Keratinocyte (primary cell): ENCODE measurements at regions not wholly inside any gene's neighbourhood (a gene's known extent, or its start where the extent isn't known, plus 50 kb on each side); places are given as distances from the start of the nearest gene placed in this dataset.
A peak's percentile ranks its signal among the peaks of the same experiment; 100 is the strongest.

Experiments
- DNase-seq: peaks from one replicate; pipeline ENCODE4 v3.0.0-alpha.2; 2011; ENCODE audit warnings: low read depth, missing footprints, low spot score
- FAIRE-seq: peaks from 2 replicates; lab custom pipeline; 2011; peaks lifted over from hg19 to GRCh38; lab: Jason Lieb, UNC
- H2AFZ ChIP-seq: 2 replicates; pipeline ENCODE4 v1.6.0; 2012; ENCODE audit warnings: low read length, control low read depth, inconsistent platforms; ENCODE audit not compliant: control insufficient read depth
- H3K27ac ChIP-seq: 2 replicates; pipeline ENCODE4 v1.5.1; 2011; ENCODE audit warnings: low read length; ENCODE audit not compliant: control insufficient read depth, insufficient read depth
- H3K27me3 ChIP-seq: 3 replicates; pipeline ENCODE4 v1.6.0; 2011; ENCODE audit warnings: low read length; ENCODE audit not compliant: control insufficient read depth, insufficient read depth; ENCODE audit errors: extremely low read depth
- H3K36me3 ChIP-seq, 2 experiments: 2 replicates in 1 of 2; 3 replicates in 1 of 2; pipeline ENCODE4 v1.5.1; 2011; ENCODE audit warnings: low read length in 2 of 2, mild to moderate bottlenecking in 1 of 2; ENCODE audit not compliant: control insufficient read depth in 2 of 2, insufficient read depth in 2 of 2; ENCODE audit errors: extremely low read depth in 1 of 2
- H3K4me1 ChIP-seq: 3 replicates; pipeline ENCODE4 v1.5.1; 2011; ENCODE audit warnings: low read length; ENCODE audit not compliant: control insufficient read depth, insufficient read depth; ENCODE audit errors: extremely low read depth
- H3K4me2 ChIP-seq: 3 replicates; pipeline ENCODE4 v1.6.0; 2011; ENCODE audit warnings: low read depth, low read length; ENCODE audit not compliant: control insufficient read depth, insufficient read depth; ENCODE audit errors: extremely low read depth
- H3K4me3 ChIP-seq, 3 experiments: fragments of 200-600 bp in 1 of 3; sonication (generic) in 1 of 3; 2 replicates in 2 of 3; 3 replicates in 1 of 3; pipeline ENCODE4 v1.5.1; 2011 to 2016; ENCODE audit warnings: low read length in 3 of 3, mild to moderate bottlenecking in 3 of 3, control low read depth in 2 of 3, inconsistent platforms in 1 of 3, low read depth in 1 of 3, mixed read lengths in 1 of 3, mixed run types in 1 of 3, moderate library complexity in 1 of 3; ENCODE audit not compliant: control insufficient read depth in 2 of 3, insufficient read depth in 2 of 3; ENCODE audit errors: extremely low read depth in 1 of 3
- H3K79me2 ChIP-seq: 2 replicates; pipeline ENCODE4 v1.6.0; 2012; ENCODE audit warnings: low read length; ENCODE audit not compliant: control insufficient read depth, insufficient read depth
- H3K9ac ChIP-seq: 3 replicates; pipeline ENCODE4 v1.6.0; 2011; ENCODE audit warnings: low read length; ENCODE audit not compliant: control insufficient read depth, insufficient read depth; ENCODE audit errors: extremely low read depth
- H3K9me1 ChIP-seq: 3 replicates; pipeline ENCODE4 v1.6.0; 2011; ENCODE audit warnings: low read length; ENCODE audit not compliant: control insufficient read depth, insufficient read depth; ENCODE audit errors: extremely low read depth
- H3K9me3 ChIP-seq: 2 replicates; pipeline ENCODE4 v1.5.1; 2012; ENCODE audit warnings: low read depth, low read length; ENCODE audit not compliant: control insufficient read depth
- H4K20me1 ChIP-seq: 3 replicates; pipeline ENCODE4 v1.6.0; 2011; ENCODE audit warnings: low read length; ENCODE audit not compliant: control insufficient read depth, insufficient read depth; ENCODE audit errors: extremely low read depth
- EZH2 ChIP-seq: IDR thresholded peaks from one replicate; pipeline ENCODE4 v1.6.1; 2012; ENCODE audit warnings: inconsistent platforms, mild to moderate bottlenecking, low read length, moderate library complexity
- dilution Hi-C: fragments of 300-500 bp; cut with MboI; formaldehyde crosslinking; loops from one replicate; pipeline ENCODE4 v1.7.0; 2020; ENCODE audit warnings: low sequenced_read_pairs; ENCODE audit not compliant: extremely low pct_ligation_motif_present
- TF ChIP-seq, protein P1 (sequence below), 3 experiments: IDR thresholded peaks in 1 of 3; conservative IDR thresholded peaks in 1 of 3; optimal IDR thresholded peaks in 1 of 3; 2 replicates in 2 of 3; 3 replicates in 1 of 3; pipeline versions ENCODE3 to v1.5.1; 2011; ENCODE audit warnings: low read length in 3 of 3, mild to moderate bottlenecking in 3 of 3, moderate library complexity in 2 of 3, control low read depth in 1 of 3, inconsistent platforms in 1 of 3; ENCODE audit not compliant: insufficient read depth in 2 of 3; ENCODE audit errors: extremely low read depth in 1 of 3

DNA sequence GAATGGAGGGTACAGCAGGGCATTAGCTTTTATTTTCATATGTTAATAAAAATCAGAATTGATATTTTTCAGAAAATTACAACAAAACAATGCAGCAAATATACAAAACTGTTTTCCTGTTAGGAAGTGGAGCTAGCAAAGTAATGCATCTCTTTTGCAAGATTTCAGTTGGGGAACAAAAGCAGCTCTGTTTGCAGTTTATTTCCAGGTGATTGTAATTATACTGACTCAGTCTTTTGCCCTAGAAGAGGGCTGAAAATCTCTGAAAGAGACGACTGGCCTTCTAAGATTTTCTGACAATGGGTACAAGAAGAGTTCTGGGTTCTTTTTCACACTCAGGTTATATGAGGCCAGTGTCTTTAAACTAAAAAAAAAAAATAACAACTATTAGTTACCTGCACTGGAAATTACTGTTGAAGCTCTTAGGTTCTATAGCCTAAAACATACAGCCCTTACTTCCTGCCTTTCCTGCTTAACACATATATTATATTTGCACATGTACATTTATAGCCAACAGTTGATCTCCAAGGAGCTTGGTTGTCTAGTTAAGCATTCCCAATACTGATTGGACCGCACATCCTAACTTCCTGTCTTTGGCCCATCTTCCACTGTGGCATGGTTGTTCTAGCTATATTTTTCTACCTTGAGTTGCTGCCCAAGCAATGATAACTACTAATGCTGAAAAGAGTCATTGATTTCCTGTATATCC, 199.1 kb upstream of the KRR1 start:
- Histone ChIP-seq H2AFZ (peak overlapping the region; percentile 50), H3K79me2 (no peaks in the 10 kb centered on the region), H3K4me1 (peaks cover 52% of the 10 kb centered on the region), H3K27ac (no peak overlapping the region), H4K20me1 (no peaks in the 10 kb centered on the region), H3K4me2 (no peak overlapping the region), H3K9me3 (no peaks in the 10 kb centered on the region), H3K9me1 (no peaks in the 10 kb centered on the region), H3K27me3 (no peaks in the 10 kb centered on the region), H3K4me3 (no peak overlapping the region), H3K9ac (no peak overlapping the region), H3K36me3 (no peaks in the 10 kb centered on the region)
- DNase-seq (no peak), FAIRE-seq (no peak)
- dilution Hi-C loops: no loop called here
- no peak for TF ChIP-seq EZH2
- TF ChIP-seq, protein P1, sequence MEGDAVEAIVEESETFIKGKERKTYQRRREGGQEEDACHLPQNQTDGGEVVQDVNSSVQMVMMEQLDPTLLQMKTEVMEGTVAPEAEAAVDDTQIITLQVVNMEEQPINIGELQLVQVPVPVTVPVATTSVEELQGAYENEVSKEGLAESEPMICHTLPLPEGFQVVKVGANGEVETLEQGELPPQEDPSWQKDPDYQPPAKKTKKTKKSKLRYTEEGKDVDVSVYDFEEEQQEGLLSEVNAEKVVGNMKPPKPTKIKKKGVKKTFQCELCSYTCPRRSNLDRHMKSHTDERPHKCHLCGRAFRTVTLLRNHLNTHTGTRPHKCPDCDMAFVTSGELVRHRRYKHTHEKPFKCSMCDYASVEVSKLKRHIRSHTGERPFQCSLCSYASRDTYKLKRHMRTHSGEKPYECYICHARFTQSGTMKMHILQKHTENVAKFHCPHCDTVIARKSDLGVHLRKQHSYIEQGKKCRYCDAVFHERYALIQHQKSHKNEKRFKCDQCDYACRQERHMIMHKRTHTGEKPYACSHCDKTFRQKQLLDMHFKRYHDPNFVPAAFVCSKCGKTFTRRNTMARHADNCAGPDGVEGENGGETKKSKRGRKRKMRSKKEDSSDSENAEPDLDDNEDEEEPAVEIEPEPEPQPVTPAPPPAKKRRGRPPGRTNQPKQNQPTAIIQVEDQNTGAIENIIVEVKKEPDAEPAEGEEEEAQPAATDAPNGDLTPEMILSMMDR (optimal IDR thresholded peaks at IDR 0.05 in 1 of 3, IDR thresholded peaks at IDR 0.05 in 1 of 3, conservative IDR thresholded peaks at IDR 0.05 in 1 of 3; ENCODE audit: extremely low read depth in 1 of 3, insufficient read depth in 2 of 3, low read length in 3 of 3): no peak

DNA sequence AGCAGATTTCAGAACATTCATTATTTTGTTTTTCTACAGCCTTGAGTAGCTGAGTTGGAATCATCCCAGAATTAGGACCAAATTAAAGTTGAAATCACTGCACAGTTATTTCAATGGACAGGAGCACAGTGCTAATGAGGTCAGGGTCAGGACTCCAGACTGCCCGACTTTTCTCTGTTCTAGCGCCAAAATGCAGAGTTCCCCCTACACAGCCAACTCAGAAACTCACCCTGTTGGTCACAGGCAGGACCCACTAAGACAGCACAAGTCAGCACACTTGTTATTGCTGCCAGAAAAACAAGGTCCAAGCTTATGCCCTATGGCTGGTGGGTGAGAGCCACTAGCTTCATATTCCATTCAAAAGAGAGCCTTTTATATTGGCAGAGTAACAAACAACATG, 198.1 kb upstream of the KRR1 start:
- no peak overlapping the region for H2AFZ ChIP-seq
- H3K4me2 ChIP-seq: no peak overlapping the region
- H3K27me3 ChIP-seq: no peaks in the 10 kb centered on the region
- no peaks in the 10 kb centered on the region for H3K36me3 ChIP-seq
- dilution Hi-C loops: no loop called here
- no peak for TF ChIP-seq EZH2
- TF ChIP-seq, protein P1 (optimal IDR thresholded peaks at IDR 0.05 in 1 of 3, IDR thresholded peaks at IDR 0.05 in 1 of 3, conservative IDR thresholded peaks at IDR 0.05 in 1 of 3; ENCODE audit: extremely low read depth in 1 of 3, insufficient read depth in 2 of 3, low read length in 3 of 3): no peak
- H3K4me3 ChIP-seq: no peak overlapping the region
- H3K27ac ChIP-seq: no peak overlapping the region
- peaks cover 41% of the 10 kb centered on the region for H3K4me1 ChIP-seq
- no peaks in the 10 kb centered on the region for H4K20me1 ChIP-seq
- H3K79me2 ChIP-seq: no peaks in the 10 kb centered on the region
- no peaks in the 10 kb centered on the region for H3K9me3 ChIP-seq
- DNase-seq (no peak), FAIRE-seq (no peak)
- no peak overlapping the region for H3K9ac ChIP-seq
- no peaks in the 10 kb centered on the region for H3K9me1 ChIP-seq
